Caco-2 (cell line): ENCODE measurements at regions not wholly inside any gene's neighbourhood (a gene's known extent, or its start where the extent isn't known, plus 50 kb on each side); places are given as distances from the start of the nearest gene placed in this dataset.

Experiments used
- BruUV-seq: library from RNA; stranded (reverse); fragments of 400-500 nt; replicated peaks from 2 replicates; lab custom pipeline; 2021; lab: Mats Ljungman, UMichigan
- CTCF ChIA-PET: fragments of 300-600 bp; sonication (Branson Sonifier 250); formaldehyde crosslinking; loops from one replicate; lab custom pipeline; 2022; ENCODE audit warnings: antibody characterized with exemption; lab: Charles Lee
- POLR2A ChIA-PET: fragments of 300-600 bp; sonication (Branson Sonifier 250); formaldehyde crosslinking; loops from one replicate; lab custom pipeline; 2022; ENCODE audit warnings: antibody characterized with exemption; lab: Charles Lee
- DNase-seq, 2 experiments: peaks; one replicate each; pipeline versions ENCODE4 v3.0.0 to v3.0.0-alpha.2; 2020 to 2022
- H3K27me3 ChIP-seq: replicated peaks from 2 replicates; pipeline ENCODE4 v1.6.0; 2011; ENCODE audit warnings: low read length; ENCODE audit not compliant: control insufficient read depth, insufficient read depth
- H3K36me3 ChIP-seq: 2 replicates; pipeline ENCODE4 v1.5.1; 2011; ENCODE audit warnings: low read length; ENCODE audit not compliant: control insufficient read depth, insufficient read depth
- H3K4me1 ChIP-seq: fragments of 250-450 bp; sonication (Bioruptor Pico); 2 replicates; pipeline ENCODE4 v1.5.1; 2020; ENCODE audit warnings: mild to moderate bottlenecking
- H3K4me3 ChIP-seq: 2 replicates; pipeline ENCODE4 v1.5.1; 2011; ENCODE audit warnings: low read depth, mild to moderate bottlenecking, control low read depth, low read length
- H3K9me3 ChIP-seq: fragments of 250-450 bp; sonication (Bioruptor Pico); 2 replicates; pipeline ENCODE4 v1.5.1; 2020; ENCODE audit warnings: mild to moderate bottlenecking, moderate library complexity
- H3K27ac Mint-ChIP-seq: one replicate; pipeline ENCODE4 v1.8.0; 2022; ENCODE audit warnings: mixed read lengths; ENCODE audit not compliant: unreplicated experiment
- H3K27me3 Mint-ChIP-seq: one replicate; pipeline ENCODE4 v1.8.0; 2022; ENCODE audit warnings: mixed read lengths; ENCODE audit not compliant: insufficient read depth, unreplicated experiment
- H3K36me3 Mint-ChIP-seq: one replicate; pipeline ENCODE4 v1.8.0; 2022; ENCODE audit warnings: mild to moderate bottlenecking, mixed read lengths; ENCODE audit not compliant: insufficient read depth, unreplicated experiment
- H3K4me1 Mint-ChIP-seq: one replicate; pipeline ENCODE4 v1.8.0; 2022; ENCODE audit warnings: low read depth, mixed read lengths; ENCODE audit not compliant: unreplicated experiment
- H3K4me3 Mint-ChIP-seq: one replicate; pipeline ENCODE4 v1.8.0; 2022; ENCODE audit warnings: mild to moderate bottlenecking, moderate library complexity, mixed read lengths; ENCODE audit not compliant: unreplicated experiment
- H3K9me3 Mint-ChIP-seq: one replicate; pipeline ENCODE4 v1.8.0; 2022; ENCODE audit warnings: mixed read lengths; ENCODE audit not compliant: unreplicated experiment
- intact Hi-C: fragments of 100-400 bp; cut with micrococcal nuclease; formaldehyde crosslinking; loops from one replicate; pipeline ENCODE4 v1.10.0; 2022; ENCODE audit not compliant: unreplicated experiment
- TF ChIP-seq, protein P1 (sequence below), 2 experiments: fragments of 200-600 bp in 1 of 2; IDR thresholded peaks; 1 replicate in 1 of 2; 2 replicates in 1 of 2; pipeline versions ENCODE4 v1.5.1 to v1.8.0; 2011 to 2022; ENCODE audit warnings: antibody characterized with exemption in 1 of 2, control low read depth in 1 of 2, inconsistent platforms in 1 of 2, low read depth in 1 of 2, low read length in 1 of 2, mild to moderate bottlenecking in 1 of 2, moderate library complexity in 1 of 2; ENCODE audit not compliant: insufficient read depth in 1 of 2, severe bottlenecking in 1 of 2, unreplicated experiment in 1 of 2

DNA sequence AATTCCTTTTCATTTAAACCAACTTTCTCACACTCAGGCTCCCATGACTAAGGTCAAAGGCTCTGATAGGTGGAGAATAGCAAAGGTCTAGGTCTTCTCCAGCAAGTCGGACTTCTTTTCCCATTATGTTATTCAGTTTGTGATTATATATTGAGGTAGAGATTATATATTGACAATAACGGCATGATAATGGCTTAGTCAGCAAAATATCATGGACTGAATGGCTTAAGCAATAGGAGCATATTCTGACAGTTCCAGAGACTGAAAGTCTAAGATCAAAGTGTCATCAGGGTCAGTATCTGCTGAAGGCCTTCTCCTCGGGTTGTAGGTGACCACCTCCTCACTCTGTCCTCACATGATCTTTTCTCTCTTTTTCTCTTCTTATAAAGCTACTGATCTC, 1251.4 kb downstream of the ROBO1 start:
- Histone ChIP-seq H3K27me3 (no peaks in the 10 kb centered on the region), H3K9me3 (no peaks in the 10 kb centered on the region), H3K36me3 (no peaks in the 10 kb centered on the region), H3K4me3 (no peak overlapping the region), H3K4me1 (no peaks in the 10 kb centered on the region)
- no TSS peak for BruUV-seq
- CTCF ChIA-PET: no interaction called here
- POLR2A ChIA-PET: no interaction called here
- Mint-ChIP-seq H3K4me3 (no peak overlapping the region), H3K9me3 (no peaks in the 10 kb centered on the region), H3K27ac (no peak overlapping the region), H3K27me3 (no peaks in the 10 kb centered on the region), H3K4me1 (no peaks in the 10 kb centered on the region), H3K36me3 (no peaks in the 10 kb centered on the region)
- TF ChIP-seq, protein P1, sequence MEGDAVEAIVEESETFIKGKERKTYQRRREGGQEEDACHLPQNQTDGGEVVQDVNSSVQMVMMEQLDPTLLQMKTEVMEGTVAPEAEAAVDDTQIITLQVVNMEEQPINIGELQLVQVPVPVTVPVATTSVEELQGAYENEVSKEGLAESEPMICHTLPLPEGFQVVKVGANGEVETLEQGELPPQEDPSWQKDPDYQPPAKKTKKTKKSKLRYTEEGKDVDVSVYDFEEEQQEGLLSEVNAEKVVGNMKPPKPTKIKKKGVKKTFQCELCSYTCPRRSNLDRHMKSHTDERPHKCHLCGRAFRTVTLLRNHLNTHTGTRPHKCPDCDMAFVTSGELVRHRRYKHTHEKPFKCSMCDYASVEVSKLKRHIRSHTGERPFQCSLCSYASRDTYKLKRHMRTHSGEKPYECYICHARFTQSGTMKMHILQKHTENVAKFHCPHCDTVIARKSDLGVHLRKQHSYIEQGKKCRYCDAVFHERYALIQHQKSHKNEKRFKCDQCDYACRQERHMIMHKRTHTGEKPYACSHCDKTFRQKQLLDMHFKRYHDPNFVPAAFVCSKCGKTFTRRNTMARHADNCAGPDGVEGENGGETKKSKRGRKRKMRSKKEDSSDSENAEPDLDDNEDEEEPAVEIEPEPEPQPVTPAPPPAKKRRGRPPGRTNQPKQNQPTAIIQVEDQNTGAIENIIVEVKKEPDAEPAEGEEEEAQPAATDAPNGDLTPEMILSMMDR (IDR thresholded peaks at IDR 0.05; ENCODE audit: insufficient read depth in 1 of 2, low read depth in 1 of 2, low read length in 1 of 2, severe bottlenecking in 1 of 2, unreplicated experiment in 1 of 2): no peak
- intact Hi-C loops: no loop called here
- DNase-seq: no peak

DNA sequence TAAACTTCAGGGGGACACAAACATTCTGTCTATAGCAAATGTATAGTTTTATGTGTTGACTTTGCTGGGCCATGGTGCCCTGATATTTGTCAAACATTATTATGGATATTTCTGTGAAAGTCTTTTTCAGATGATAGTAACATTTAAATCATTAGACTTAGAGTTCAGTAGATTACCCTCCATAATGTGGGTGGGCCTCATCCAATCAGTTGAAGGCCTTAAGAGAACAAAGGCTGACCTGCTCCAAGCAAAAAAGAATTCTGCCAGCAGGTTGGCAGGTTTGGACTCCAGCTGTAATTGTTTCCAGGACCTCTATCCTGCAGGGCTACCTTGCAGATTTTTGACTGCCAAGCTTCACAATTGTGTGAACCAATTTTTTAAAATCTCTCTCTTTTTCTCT, 1250.9 kb downstream of the ROBO1 start:
- CTCF ChIA-PET: no interaction called here
- Mint-ChIP-seq H3K4me1 (no peaks in the 10 kb centered on the region), H3K27me3 (no peaks in the 10 kb centered on the region), H3K36me3 (no peaks in the 10 kb centered on the region), H3K4me3 (no peak overlapping the region), H3K9me3 (no peaks in the 10 kb centered on the region), H3K27ac (no peak overlapping the region)
- no peak for DNase-seq
- TF ChIP-seq, protein P1 (IDR thresholded peaks at IDR 0.05; ENCODE audit: insufficient read depth in 1 of 2, low read depth in 1 of 2, low read length in 1 of 2, severe bottlenecking in 1 of 2, unreplicated experiment in 1 of 2): no peak
- Histone ChIP-seq H3K4me1 (no peaks in the 10 kb centered on the region), H3K9me3 (no peaks in the 10 kb centered on the region), H3K4me3 (no peak overlapping the region), H3K36me3 (no peaks in the 10 kb centered on the region), H3K27me3 (no peaks in the 10 kb centered on the region)
- POLR2A ChIA-PET: no interaction called here
- intact Hi-C loops: no loop called here
- BruUV-seq: no TSS peak

DNA sequence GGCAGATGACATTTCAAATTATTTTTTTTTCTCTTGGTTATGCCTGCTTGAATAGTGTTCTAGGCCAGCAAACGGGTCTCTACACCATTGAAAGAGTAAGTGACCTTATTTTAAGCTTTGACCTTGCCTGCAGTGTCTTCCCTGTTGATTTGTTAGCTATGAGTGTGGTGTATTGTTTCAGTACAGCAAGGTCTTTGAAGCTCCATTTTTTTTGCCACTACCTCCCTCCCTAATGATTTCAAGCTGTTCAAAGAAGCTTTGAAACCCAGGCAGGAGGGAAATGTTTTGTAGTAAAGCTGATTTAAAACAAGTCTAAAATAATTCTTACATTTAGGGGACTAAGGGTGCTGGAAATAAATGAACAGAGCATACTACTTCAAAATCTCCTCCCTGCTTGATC, 1249.8 kb downstream of the ROBO1 start:
- no peak for DNase-seq
- TF ChIP-seq, protein P1 (IDR thresholded peaks at IDR 0.05; ENCODE audit: insufficient read depth in 1 of 2, low read depth in 1 of 2, low read length in 1 of 2, severe bottlenecking in 1 of 2, unreplicated experiment in 1 of 2): no peak
- no peaks in the 10 kb centered on the region for H3K9me3 Mint-ChIP-seq
- Histone ChIP-seq H3K36me3 (no peaks in the 10 kb centered on the region), H3K4me1 (no peaks in the 10 kb centered on the region), H3K27me3 (no peaks in the 10 kb centered on the region), H3K4me3 (no peak overlapping the region), H3K9me3 (no peaks in the 10 kb centered on the region)
- intact Hi-C loops: no loop called here
- POLR2A ChIA-PET: no interaction called here
- H3K4me1 Mint-ChIP-seq: no peaks in the 10 kb centered on the region
- no peak overlapping the region for H3K27ac Mint-ChIP-seq
- BruUV-seq: no TSS peak
- no peaks in the 10 kb centered on the region for H3K36me3 Mint-ChIP-seq
- CTCF ChIA-PET: no interaction called here
- no peaks in the 10 kb centered on the region for H3K27me3 Mint-ChIP-seq
- no peak overlapping the region for H3K4me3 Mint-ChIP-seq
